ENCODE measurements at regions not wholly inside any gene's neighbourhood (a gene's known extent, or its start where the extent isn't known, plus 50 kb on each side); places are given as distances from the start of the nearest gene placed in this dataset.

GRCh38 chr14:30305346-30305745 lies 253.6 kb upstream of the G2E3 start:
- H3K4me3 ChIP-seq (ENCODE audit: low read length): no peak overlapping the region
- no peak overlapping the region for H3K9ac ChIP-seq (ENCODE audit: low read length)
- DNase-seq (ENCODE audit: low read depth): no peak
- H3K4me1 ChIP-seq (ENCODE audit: control insufficient read depth, insufficient read depth, low read length): no peaks in the 10 kb centered on the region
- peaks cover 5% of the 10 kb centered on the region for H3K27me3 ChIP-seq (replicated peaks; ENCODE audit: control insufficient read depth, insufficient read depth, low read length)
- no peaks in the 10 kb centered on the region for H3K9me3 ChIP-seq (ENCODE audit: control insufficient read depth, low read length)
- H3K36me3 ChIP-seq (ENCODE audit: control insufficient read depth, insufficient read depth, low read length, severe bottlenecking): no peaks in the 10 kb centered on the region

- Histone ChIP-seq H3K4me3 (ENCODE audit: low read length) (no peak overlapping the region), H3K4me1 (ENCODE audit: control insufficient read depth, insufficient read depth, low read length) (no peaks in the 10 kb centered on the region), H3K36me3 (ENCODE audit: control insufficient read depth, insufficient read depth, low read length, severe bottlenecking) (no peaks in the 10 kb centered on the region), H3K27me3 (replicated peaks; ENCODE audit: control insufficient read depth, insufficient read depth, low read length) (peaks cover 12% of the 10 kb centered on the region), H3K9ac (ENCODE audit: low read length) (no peak overlapping the region), H3K9me3 (ENCODE audit: control insufficient read depth, low read length) (peaks cover 1% of the 10 kb centered on the region)
- DNase-seq (ENCODE audit: low read depth): no peak
Measured at GRCh38 chr14:30309405-30309804, 249.6 kb upstream of the G2E3 start.

GRCh38 chr14:30312214-30312613 lies 246.7 kb upstream of the G2E3 start:
- Histone ChIP-seq H3K4me1 (ENCODE audit: control insufficient read depth, insufficient read depth, low read length) (no peaks in the 10 kb centered on the region), H3K9me3 (ENCODE audit: control insufficient read depth, low read length) (peaks cover 20% of the 10 kb centered on the region), H3K4me3 (ENCODE audit: low read length) (no peak overlapping the region), H3K27me3 (replicated peaks; ENCODE audit: control insufficient read depth, insufficient read depth, low read length) (peaks cover 9% of the 10 kb centered on the region), H3K9ac (ENCODE audit: low read length) (no peak overlapping the region), H3K36me3 (ENCODE audit: control insufficient read depth, insufficient read depth, low read length, severe bottlenecking) (no peaks in the 10 kb centered on the region)
- no peak for DNase-seq (ENCODE audit: low read depth)

GRCh38 chr14:30317729-30318128 lies 241.2 kb upstream of the G2E3 start:
- Histone ChIP-seq H3K27me3 (replicated peaks; ENCODE audit: control insufficient read depth, insufficient read depth, low read length) (peaks cover 9% of the 10 kb centered on the region), H3K9me3 (ENCODE audit: control insufficient read depth, low read length) (peaks cover 23% of the 10 kb centered on the region)

GRCh38 chr14:30322819-30323218 lies 236.1 kb upstream of the G2E3 start:
- no peak for DNase-seq (ENCODE audit: low read depth)
- Histone ChIP-seq H3K9ac (ENCODE audit: low read length) (no peak overlapping the region), H3K27me3 (replicated peaks; ENCODE audit: control insufficient read depth, insufficient read depth, low read length) (no peaks in the 10 kb centered on the region), H3K9me3 (ENCODE audit: control insufficient read depth, low read length) (peaks cover 12% of the 10 kb centered on the region), H3K4me1 (ENCODE audit: control insufficient read depth, insufficient read depth, low read length) (no peaks in the 10 kb centered on the region), H3K36me3 (ENCODE audit: control insufficient read depth, insufficient read depth, low read length, severe bottlenecking) (no peaks in the 10 kb centered on the region), H3K4me3 (ENCODE audit: low read length) (no peak overlapping the region)

More at GRCh38 chr14:30317729-30318128, 241.2 kb upstream of the G2E3 start:
- no peaks in the 10 kb centered on the region for H3K4me1 ChIP-seq (ENCODE audit: control insufficient read depth, insufficient read depth, low read length)
- no peaks in the 10 kb centered on the region for H3K36me3 ChIP-seq (ENCODE audit: control insufficient read depth, insufficient read depth, low read length, severe bottlenecking)
- no peak overlapping the region for H3K4me3 ChIP-seq (ENCODE audit: low read length)
- DNase-seq (ENCODE audit: low read depth): no peak
- no peak overlapping the region for H3K9ac ChIP-seq (ENCODE audit: low read length)

- no peaks in the 10 kb centered on the region for H3K4me1 ChIP-seq (ENCODE audit: control insufficient read depth, insufficient read depth, low read length)
Measured at GRCh38 chr14:30330033-30330432, 228.9 kb upstream of the G2E3 start.

GRCh38 chr14:30330445-30330844 lies 228.5 kb upstream of the G2E3 start:
- no peak for DNase-seq (ENCODE audit: low read depth)

More at GRCh38 chr14:30330033-30330432, 228.9 kb upstream of the G2E3 start:
- DNase-seq (ENCODE audit: low read depth): no peak
- H3K4me3 ChIP-seq (ENCODE audit: low read length): no peak overlapping the region
- H3K36me3 ChIP-seq (ENCODE audit: control insufficient read depth, insufficient read depth, low read length, severe bottlenecking): no peaks in the 10 kb centered on the region
- H3K9ac ChIP-seq (ENCODE audit: low read length): no peak overlapping the region
- H3K27me3 ChIP-seq (replicated peaks; ENCODE audit: control insufficient read depth, insufficient read depth, low read length): no peaks in the 10 kb centered on the region
- H3K9me3 ChIP-seq (ENCODE audit: control insufficient read depth, low read length): peaks cover 3% of the 10 kb centered on the region

GRCh38 chr14:30331030-30331429 lies 227.9 kb upstream of the G2E3 start:
- H3K9me3 ChIP-seq (ENCODE audit: control insufficient read depth, low read length): no peaks in the 10 kb centered on the region
- no peak overlapping the region for H3K4me3 ChIP-seq (ENCODE audit: low read length)
- no peaks in the 10 kb centered on the region for H3K27me3 ChIP-seq (replicated peaks; ENCODE audit: control insufficient read depth, insufficient read depth, low read length)

More at GRCh38 chr14:30330445-30330844, 228.5 kb upstream of the G2E3 start:
- H3K27me3 ChIP-seq (replicated peaks; ENCODE audit: control insufficient read depth, insufficient read depth, low read length): no peaks in the 10 kb centered on the region
- no peak overlapping the region for H3K9ac ChIP-seq (ENCODE audit: low read length)
- no peaks in the 10 kb centered on the region for H3K36me3 ChIP-seq (ENCODE audit: control insufficient read depth, insufficient read depth, low read length, severe bottlenecking)
- no peaks in the 10 kb centered on the region for H3K4me1 ChIP-seq (ENCODE audit: control insufficient read depth, insufficient read depth, low read length)
- H3K4me3 ChIP-seq (ENCODE audit: low read length): no peak overlapping the region
- no peaks in the 10 kb centered on the region for H3K9me3 ChIP-seq (ENCODE audit: control insufficient read depth, low read length)

GRCh38 chr14:30332374-30332773 lies 226.6 kb upstream of the G2E3 start:
- Histone ChIP-seq H3K9ac (ENCODE audit: low read length) (no peak overlapping the region), H3K4me3 (ENCODE audit: low read length) (no peak overlapping the region), H3K27me3 (replicated peaks; ENCODE audit: control insufficient read depth, insufficient read depth, low read length) (no peaks in the 10 kb centered on the region), H3K9me3 (ENCODE audit: control insufficient read depth, low read length) (no peaks in the 10 kb centered on the region), H3K36me3 (ENCODE audit: control insufficient read depth, insufficient read depth, low read length, severe bottlenecking) (no peaks in the 10 kb centered on the region), H3K4me1 (ENCODE audit: control insufficient read depth, insufficient read depth, low read length) (no peaks in the 10 kb centered on the region)
- DNase-seq (ENCODE audit: low read depth): no peak

More at GRCh38 chr14:30331030-30331429, 227.9 kb upstream of the G2E3 start:
- Histone ChIP-seq H3K9ac (ENCODE audit: low read length) (no peak overlapping the region), H3K36me3 (ENCODE audit: control insufficient read depth, insufficient read depth, low read length, severe bottlenecking) (no peaks in the 10 kb centered on the region), H3K4me1 (ENCODE audit: control insufficient read depth, insufficient read depth, low read length) (no peaks in the 10 kb centered on the region)
- no peak for DNase-seq (ENCODE audit: low read depth)

- no peak overlapping the region for H3K4me3 ChIP-seq (ENCODE audit: low read length)
- DNase-seq (ENCODE audit: low read depth): no peak
- no peaks in the 10 kb centered on the region for H3K9me3 ChIP-seq (ENCODE audit: control insufficient read depth, low read length)
- no peaks in the 10 kb centered on the region for H3K36me3 ChIP-seq (ENCODE audit: control insufficient read depth, insufficient read depth, low read length, severe bottlenecking)
- no peak overlapping the region for H3K9ac ChIP-seq (ENCODE audit: low read length)
- H3K4me1 ChIP-seq (ENCODE audit: control insufficient read depth, insufficient read depth, low read length): no peaks in the 10 kb centered on the region
- no peaks in the 10 kb centered on the region for H3K27me3 ChIP-seq (replicated peaks; ENCODE audit: control insufficient read depth, insufficient read depth, low read length)
Measured at GRCh38 chr14:30333934-30334333, 225.0 kb upstream of the G2E3 start.

- H3K4me1 ChIP-seq (ENCODE audit: control insufficient read depth, insufficient read depth, low read length): no peaks in the 10 kb centered on the region
- H3K9me3 ChIP-seq (ENCODE audit: control insufficient read depth, low read length): no peaks in the 10 kb centered on the region
- H3K4me3 ChIP-seq (ENCODE audit: low read length): no peak overlapping the region
- no peak overlapping the region for H3K9ac ChIP-seq (ENCODE audit: low read length)
- no peaks in the 10 kb centered on the region for H3K27me3 ChIP-seq (replicated peaks; ENCODE audit: control insufficient read depth, insufficient read depth, low read length)
- H3K36me3 ChIP-seq (ENCODE audit: control insufficient read depth, insufficient read depth, low read length, severe bottlenecking): no peaks in the 10 kb centered on the region
- no peak for DNase-seq (ENCODE audit: low read depth)
Measured at GRCh38 chr14:30337456-30337855, 221.5 kb upstream of the G2E3 start.

GRCh38 chr14:30339311-30339901 lies 219.6 kb upstream of the G2E3 start:
- no peak overlapping the region for H3K4me3 ChIP-seq (ENCODE audit: low read length)
- H3K9ac ChIP-seq (ENCODE audit: low read length): no peak overlapping the region
- no peak for DNase-seq (ENCODE audit: low read depth)
- no peaks in the 10 kb centered on the region for H3K27me3 ChIP-seq (replicated peaks; ENCODE audit: control insufficient read depth, insufficient read depth, low read length)
- no peaks in the 10 kb centered on the region for H3K9me3 ChIP-seq (ENCODE audit: control insufficient read depth, low read length)
- no peaks in the 10 kb centered on the region for H3K4me1 ChIP-seq (ENCODE audit: control insufficient read depth, insufficient read depth, low read length)
- H3K36me3 ChIP-seq (ENCODE audit: control insufficient read depth, insufficient read depth, low read length, severe bottlenecking): no peaks in the 10 kb centered on the region
